T47D (cell line): ENCODE measurements at regions not wholly inside any gene's neighbourhood (a gene's known extent, or its start where the extent isn't known, plus 50 kb on each side); places are given as distances from the start of the nearest gene placed in this dataset.

Experiments
- DNase-seq, 2 experiments: peaks; one replicate each; pipeline versions ENCODE4 v3.0.0 to v3.0.0-alpha.2; 2011 to 2012; ENCODE audit warnings: low read depth in 1 of 2, low spot score in 1 of 2
- JUND ChIP-seq: IDR thresholded peaks from 2 replicates; pipeline ENCODE4 v1.6.1; 2012; ENCODE audit warnings: low read depth
- in situ Hi-C: cut with HindIII; loops from 2 replicates; pipeline ENCODE4 v1.10.0; 2016; ENCODE audit warnings: low sequenced_read_pairs, low pct_unique_long_range_greater_than_20kb

- TF ChIP-seq JUND: no peak
- no peak for DNase-seq
- in situ Hi-C loops: no loop called here
These were observed 59.8 kb upstream of the KDM7A start for GRCh38 chr7:140236626-140237025.

DNA sequence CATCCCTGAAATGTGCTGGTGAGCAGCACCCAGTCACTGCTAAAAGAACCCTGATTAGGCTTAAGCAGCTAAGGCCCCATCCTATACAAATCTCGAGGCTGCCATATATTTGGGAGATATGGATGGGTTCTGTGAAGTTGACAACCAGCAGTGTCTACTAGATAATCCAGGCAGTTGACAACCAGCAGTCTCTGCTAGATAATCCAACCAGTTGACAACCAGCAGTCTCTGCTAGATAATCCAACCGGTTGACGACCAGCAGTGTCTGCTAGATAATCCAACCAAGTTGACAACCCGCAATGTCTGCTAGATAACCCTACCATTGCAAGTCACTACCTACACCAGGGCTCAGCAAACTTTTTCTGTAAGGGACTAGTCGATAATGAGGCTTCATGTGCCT is 58.3 kb upstream of the KDM7A start:
- in situ Hi-C loops: no loop called here
- TF ChIP-seq JUND: no peak
- no peak for DNase-seq

- in situ Hi-C loops: no loop called here
- DNase-seq: no peak
- TF ChIP-seq JUND: no peak
These were observed 56.5 kb upstream of the KDM7A start for GRCh38 chr7:140232957-140233917.

DNA sequence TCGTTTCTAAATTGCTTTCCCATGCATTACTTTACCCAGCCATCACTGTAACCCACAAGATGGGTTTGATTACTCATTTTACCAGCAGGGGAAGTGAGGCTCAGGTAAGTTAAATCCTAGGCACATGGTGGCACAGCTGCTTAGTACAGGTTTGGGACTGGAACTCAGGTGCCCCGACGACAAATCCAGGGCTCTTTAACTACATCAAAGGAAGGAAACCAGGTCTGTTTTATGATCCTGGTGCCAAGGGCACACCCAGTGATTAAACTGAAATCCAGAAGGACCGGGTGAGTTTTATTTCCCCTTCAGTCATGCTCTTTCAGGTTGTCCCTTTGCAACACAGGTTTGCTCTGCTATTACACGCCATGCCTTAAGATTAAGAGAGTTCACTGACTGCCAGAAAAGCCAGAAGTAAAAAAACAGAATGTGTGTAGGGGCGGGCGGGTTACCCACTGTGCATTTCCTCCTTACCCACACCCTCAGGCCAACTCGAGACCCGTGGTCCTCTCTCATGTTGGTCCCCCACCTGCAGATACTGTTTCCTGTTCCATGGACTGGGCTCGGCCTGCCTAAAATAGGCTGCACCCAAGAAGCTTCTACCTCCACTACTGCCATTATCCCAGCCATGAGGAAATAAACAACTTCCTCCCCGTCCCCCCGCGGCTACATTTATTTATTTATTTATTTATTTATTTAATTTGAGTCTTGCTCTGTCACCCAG is 55.1 kb upstream of the KDM7A start:
- in situ Hi-C loops: no loop called here
- TF ChIP-seq JUND: no peak
- DNase-seq: peak in 1 of 2 experiments; percentile 86

GRCh38 chr7:140230861-140231770 is 54.3 kb upstream of the KDM7A start:
- DNase-seq: peak; percentile 82 to 93
- in situ Hi-C loops: no loop called here
- no peak for TF ChIP-seq JUND

DNA sequence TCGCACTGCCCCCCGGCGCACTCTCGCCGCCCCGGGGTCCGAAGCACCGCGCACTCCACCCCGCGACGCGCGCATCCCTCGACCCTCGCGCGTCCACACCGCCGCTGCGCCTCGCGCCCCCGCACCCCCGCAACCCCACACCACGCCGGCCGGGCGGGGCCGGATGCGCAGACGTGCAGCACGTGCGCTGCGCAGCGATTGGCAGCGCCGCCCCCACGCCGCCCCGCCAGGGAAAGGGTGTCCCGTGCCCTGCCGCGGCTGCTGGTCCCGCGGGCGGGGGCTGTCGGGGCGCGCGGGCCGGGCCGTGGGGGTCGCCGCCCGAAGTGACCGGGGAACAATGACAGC is 53.7 kb upstream of the KDM7A start:
- no peak for TF ChIP-seq JUND
- DNase-seq: peak; percentile 35 to 49
- in situ Hi-C loops: no loop called here

DNA sequence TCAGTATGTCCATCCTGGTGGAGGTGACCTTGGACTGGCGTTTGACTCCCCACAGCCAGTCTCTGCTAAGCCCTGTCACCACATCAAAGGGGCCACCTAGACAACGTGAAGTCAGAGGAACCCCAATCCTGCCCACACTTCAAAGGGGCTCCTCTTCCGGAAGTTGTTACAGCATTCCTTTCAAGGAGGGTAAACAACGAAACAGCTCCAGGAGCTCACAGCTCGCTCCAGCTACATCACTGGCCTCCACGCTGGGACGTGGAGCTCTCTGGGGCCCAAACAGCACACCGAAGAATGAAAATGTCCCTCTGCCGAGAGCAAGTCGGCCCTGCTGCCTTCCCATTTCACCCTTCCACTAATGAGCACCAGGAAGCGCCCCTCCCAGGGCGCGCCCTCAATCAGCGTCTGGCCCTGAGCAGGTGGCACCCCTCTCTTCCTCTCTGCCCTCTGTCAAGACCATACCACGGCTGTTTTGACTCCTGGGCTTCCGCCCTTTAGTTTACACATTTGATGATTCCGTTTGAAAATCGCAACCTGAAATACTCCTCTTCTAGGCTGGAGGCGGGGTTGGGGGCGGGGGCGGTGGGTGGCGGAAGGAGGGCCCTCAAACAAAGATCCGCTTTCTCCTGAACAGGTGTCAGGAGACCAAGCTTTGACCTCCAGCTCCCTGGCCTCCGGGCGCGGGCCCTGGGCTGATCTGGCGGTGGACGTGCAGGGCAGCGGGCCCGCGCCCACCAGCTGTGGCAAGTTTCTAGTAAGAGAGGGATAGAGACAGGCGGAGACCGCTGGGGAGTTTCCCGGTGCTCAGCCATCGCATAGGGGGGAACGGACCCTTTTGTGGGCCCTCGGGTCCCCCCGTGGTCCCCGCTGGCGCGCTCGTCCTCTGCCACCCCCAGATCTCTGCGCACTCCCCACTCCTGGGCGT is 53.1 kb upstream of the KDM7A start:
- in situ Hi-C loops: no loop called here
- DNase-seq: no peak
- no peak for TF ChIP-seq JUND

DNA sequence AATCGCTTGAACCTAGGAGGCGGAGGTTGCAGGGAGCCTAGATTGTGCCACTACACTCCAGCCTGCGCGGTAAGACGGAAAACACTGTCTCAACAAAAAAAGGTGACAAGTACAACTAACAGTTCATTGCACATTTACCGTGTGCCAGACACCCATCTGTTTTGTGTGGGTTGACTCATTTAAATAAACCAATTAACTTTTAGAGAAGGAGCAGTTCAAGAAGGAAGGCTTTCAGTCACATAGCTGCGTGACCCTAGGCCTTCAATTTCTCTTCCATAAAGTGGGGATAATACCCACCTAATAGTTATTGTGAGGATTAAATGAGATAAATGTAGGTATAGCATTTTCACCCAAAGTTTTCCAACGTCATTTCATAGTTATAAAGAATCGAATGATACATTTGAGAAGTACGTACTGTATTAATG is 52.3 kb upstream of the KDM7A start:
- in situ Hi-C loops: no loop called here
- no peak for DNase-seq
- TF ChIP-seq JUND: no peak
